Effector memory CD8-positive, alpha-beta T cell (primary cell): ENCODE measurements at regions not wholly inside any gene's neighbourhood (a gene's known extent, or its start where the extent isn't known, plus 50 kb on each side); places are given as distances from the start of the nearest gene placed in this dataset.
"Not testable (repeated sequence)": the region's sequence is repeated elsewhere in the genome, so short reads cannot be mapped to it uniquely, and the experiment has no call there.

ENCODE experiments used
- ATAC-seq: fragments of 150-1000 bp; cut with Tn5 transposase; replicated peaks from 2 replicates; pipeline ENCODE4 v1.10.0; 2021; ENCODE audit warnings: mild to moderate bottlenecking, moderate library complexity
- DNase-seq, 3 experiments: peaks; one replicate each; pipeline ENCODE4 v3.0.0; 2021
- H3K27ac Mint-ChIP-seq, 2 donors: one replicate each; pipeline ENCODE4 v1.8.0; 2022; ENCODE audit warnings: mild to moderate bottlenecking in 2 of 2, mixed read lengths in 2 of 2, moderate library complexity in 2 of 2
- H3K27me3 Mint-ChIP-seq, 2 donors: one replicate each; pipeline ENCODE4 v1.8.0; 2022; ENCODE audit warnings: mixed read lengths in 2 of 2
- H3K36me3 Mint-ChIP-seq: one replicate; pipeline ENCODE4 v1.8.0; 2022; ENCODE audit warnings: mild to moderate bottlenecking, moderate library complexity, mixed read lengths; ENCODE audit not compliant: insufficient read depth
- H3K4me1 Mint-ChIP-seq, 2 donors: one replicate each; pipeline ENCODE4 v1.8.0; 2022; ENCODE audit warnings: low read depth in 2 of 2, mixed read lengths in 2 of 2
- H3K4me3 Mint-ChIP-seq, 2 donors: one replicate each; pipeline ENCODE4 v1.8.0; 2022; ENCODE audit warnings: mild to moderate bottlenecking in 2 of 2, mixed read lengths in 2 of 2, moderate library complexity in 2 of 2
- H3K9me3 Mint-ChIP-seq, 2 donors: one replicate each; pipeline ENCODE4 v1.8.0; 2022; ENCODE audit warnings: mixed read lengths in 2 of 2

DNA sequence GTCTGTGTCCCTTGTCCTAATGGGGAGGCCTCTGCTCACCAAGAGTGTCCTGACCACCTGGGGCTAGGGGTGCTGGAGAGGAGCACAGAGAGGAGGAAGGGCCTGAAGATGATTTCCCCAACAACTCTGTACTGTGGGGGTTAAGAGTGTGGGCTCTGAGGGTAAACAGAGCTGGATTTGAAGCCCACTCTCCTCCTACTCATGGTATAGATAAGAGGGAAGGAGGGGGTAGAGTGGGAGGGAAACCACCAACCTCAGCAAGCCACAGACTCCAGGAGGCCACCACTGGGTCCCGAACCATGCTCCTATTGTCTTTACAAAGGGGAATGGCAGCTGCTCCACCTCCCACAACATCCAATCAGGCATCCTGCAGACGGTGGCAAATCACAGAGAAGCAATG is 103.6 kb upstream of the RNU6-1 start:
- ATAC-seq (no peak), DNase-seq (no peak)
- Mint-ChIP-seq H3K27ac (no peak overlapping the region), H3K4me3 (no peak overlapping the region), H3K9me3 (no peaks in the 10 kb centered on the region), H3K27me3 (peaks cover 0 to 12% of the 10 kb centered on the region in 2 donors), H3K4me1 (peaks cover 4 to 11% of the 10 kb centered on the region in 2 donors), H3K36me3 (no peaks in the 10 kb centered on the region)

DNA sequence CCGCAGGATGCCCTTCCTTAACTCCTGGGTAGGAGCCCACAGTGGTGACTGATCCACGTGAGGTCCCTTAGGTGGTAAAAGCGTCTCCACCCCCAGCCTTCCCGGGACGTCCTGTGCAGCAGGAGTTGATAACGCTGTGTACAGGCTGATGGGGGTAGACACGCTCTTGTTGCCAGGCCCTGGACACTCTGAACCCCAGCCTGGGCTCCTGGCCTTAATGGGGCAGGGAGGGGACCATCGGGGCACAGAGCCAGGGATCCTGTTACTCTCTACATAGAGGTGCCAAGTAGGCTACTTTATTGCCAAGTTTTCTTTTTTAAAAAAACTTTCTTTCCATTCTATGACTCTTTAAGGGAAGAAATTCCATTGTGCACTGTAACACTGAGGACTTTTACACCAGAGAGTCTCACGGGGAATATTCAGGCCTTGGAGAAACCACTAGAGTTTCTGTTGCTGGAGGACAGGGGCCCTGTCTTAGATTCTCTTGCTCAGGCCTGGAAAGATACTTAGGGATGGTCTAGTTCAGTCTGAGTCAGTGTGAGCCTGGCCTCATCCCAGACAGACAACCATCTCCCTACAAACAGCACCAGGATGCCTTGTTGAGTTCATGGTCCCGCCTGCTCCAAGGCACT is 104.3 kb upstream of the RNU6-1 start:
- H3K27ac Mint-ChIP-seq, result no peak overlapping the region
- DNase-seq (no peak), ATAC-seq (no peak)
- H3K27me3 Mint-ChIP-seq, result peaks cover 0 to 12% of the 10 kb centered on the region in 2 donors
- no peak overlapping the region for H3K4me3 Mint-ChIP-seq
- no peaks in the 10 kb centered on the region for H3K9me3 Mint-ChIP-seq
- no peaks in the 10 kb centered on the region for H3K36me3 Mint-ChIP-seq
- peaks cover 4 to 11% of the 10 kb centered on the region in 2 donors for H3K4me1 Mint-ChIP-seq

DNA sequence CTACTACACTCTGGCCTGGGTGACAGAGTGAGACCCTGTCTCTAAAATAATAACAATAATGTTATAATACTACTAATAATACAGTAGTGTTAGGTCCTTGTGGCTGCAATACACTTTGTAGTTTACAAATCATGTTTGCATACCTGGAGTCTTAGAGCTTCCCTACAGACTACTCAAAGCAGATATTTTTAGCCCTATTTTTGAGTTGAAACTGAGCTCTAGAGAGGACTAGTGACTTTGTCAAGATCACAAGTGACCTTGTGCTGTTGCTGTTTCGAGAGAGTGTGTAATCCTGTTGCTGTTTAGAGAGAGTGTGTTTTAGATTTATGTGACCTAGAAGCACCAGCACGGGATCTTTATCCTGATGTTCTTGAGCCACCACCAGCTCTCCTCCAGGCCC is 105.3 kb upstream of the RNU6-1 start:
- H3K9me3 Mint-ChIP-seq, result no peaks in the 10 kb centered on the region
- no peak overlapping the region for H3K4me3 Mint-ChIP-seq
- peaks cover 4 to 11% of the 10 kb centered on the region in 2 donors for H3K4me1 Mint-ChIP-seq
- no peak for ATAC-seq
- H3K36me3 Mint-ChIP-seq, result no peaks in the 10 kb centered on the region
- H3K27me3 Mint-ChIP-seq, result peaks cover 0 to 12% of the 10 kb centered on the region in 2 donors
- DNase-seq, result no peak
- peak overlapping the region in 1 of 2 donors; percentile 6 for H3K27ac Mint-ChIP-seq

DNA sequence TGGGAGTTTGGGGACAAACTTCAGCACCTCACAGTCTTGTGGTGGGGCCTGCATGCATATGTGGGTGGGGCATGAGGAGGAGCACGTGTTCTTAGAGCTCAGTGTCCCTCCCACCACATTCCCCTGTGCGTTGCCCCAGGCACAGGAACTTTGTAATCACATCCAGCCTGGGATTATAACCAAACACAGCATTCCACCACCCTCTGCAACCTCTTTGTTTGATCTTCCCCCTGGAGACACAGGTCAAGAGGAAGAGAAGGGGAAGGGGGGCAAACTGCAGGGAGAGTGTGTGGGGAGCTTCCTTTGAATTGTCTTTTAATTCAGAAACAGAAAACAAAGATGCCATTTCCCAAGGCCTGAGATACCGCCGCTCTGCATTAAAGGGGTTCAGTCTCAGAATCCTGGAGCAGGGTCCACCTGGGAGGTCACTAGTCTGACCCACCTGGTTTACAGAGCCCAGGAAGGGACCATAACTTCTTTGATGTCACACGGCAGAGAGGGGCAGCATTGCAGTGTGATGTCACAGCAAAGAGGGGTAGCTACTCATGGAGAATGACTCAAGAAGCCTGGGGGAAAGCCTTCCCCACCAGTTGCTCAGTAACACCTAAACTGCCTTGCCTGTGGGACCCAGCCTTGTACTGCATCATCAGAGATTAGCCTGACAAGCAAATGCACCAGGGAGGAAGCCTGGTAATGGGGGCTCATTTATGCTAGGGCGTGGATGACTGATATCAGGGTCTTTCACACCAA is 106.3 kb upstream of the RNU6-1 start:
- no peaks in the 10 kb centered on the region for H3K9me3 Mint-ChIP-seq
- DNase-seq, result no peak
- no peak overlapping the region for H3K4me3 Mint-ChIP-seq
- peaks cover 4 to 11% of the 10 kb centered on the region in 2 donors for H3K4me1 Mint-ChIP-seq
- no peaks in the 10 kb centered on the region for H3K36me3 Mint-ChIP-seq
- peak overlapping the region in 1 of 2 donors; percentile 17 for H3K27ac Mint-ChIP-seq
- peaks cover 0 to 12% of the 10 kb centered on the region in 2 donors for H3K27me3 Mint-ChIP-seq
- ATAC-seq, result no peak

DNA sequence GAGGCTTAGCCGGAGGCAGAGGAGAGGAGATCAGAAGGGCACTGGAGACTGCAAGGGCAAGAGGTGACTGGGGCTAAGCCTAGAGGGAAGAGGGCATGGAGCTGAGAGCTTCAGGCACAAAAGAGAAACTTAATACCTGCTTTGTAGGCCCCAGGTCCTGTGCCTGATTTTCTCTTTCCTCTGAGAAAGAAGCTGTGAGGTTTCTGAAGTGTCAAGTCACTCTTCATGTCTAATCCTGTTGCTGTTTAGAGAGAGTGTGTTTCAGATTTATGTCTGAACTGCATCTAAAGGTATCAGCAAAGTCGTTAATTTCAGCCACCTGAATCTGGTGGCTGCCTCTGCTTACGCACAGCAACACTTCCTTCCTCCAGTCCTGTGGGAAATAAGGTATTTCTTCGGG is 106.9 kb upstream of the RNU6-1 start:
- no peaks in the 10 kb centered on the region for H3K9me3 Mint-ChIP-seq
- peaks cover 4 to 11% of the 10 kb centered on the region in 2 donors for H3K4me1 Mint-ChIP-seq
- peak overlapping the region in 1 of 2 donors; percentile 17 for H3K27ac Mint-ChIP-seq
- H3K27me3 Mint-ChIP-seq, result peaks cover 3 to 12% of the 10 kb centered on the region in 2 donors
- no peaks in the 10 kb centered on the region for H3K36me3 Mint-ChIP-seq
- DNase-seq, result no peak
- H3K4me3 Mint-ChIP-seq, result no peak overlapping the region
- no peak for ATAC-seq

DNA sequence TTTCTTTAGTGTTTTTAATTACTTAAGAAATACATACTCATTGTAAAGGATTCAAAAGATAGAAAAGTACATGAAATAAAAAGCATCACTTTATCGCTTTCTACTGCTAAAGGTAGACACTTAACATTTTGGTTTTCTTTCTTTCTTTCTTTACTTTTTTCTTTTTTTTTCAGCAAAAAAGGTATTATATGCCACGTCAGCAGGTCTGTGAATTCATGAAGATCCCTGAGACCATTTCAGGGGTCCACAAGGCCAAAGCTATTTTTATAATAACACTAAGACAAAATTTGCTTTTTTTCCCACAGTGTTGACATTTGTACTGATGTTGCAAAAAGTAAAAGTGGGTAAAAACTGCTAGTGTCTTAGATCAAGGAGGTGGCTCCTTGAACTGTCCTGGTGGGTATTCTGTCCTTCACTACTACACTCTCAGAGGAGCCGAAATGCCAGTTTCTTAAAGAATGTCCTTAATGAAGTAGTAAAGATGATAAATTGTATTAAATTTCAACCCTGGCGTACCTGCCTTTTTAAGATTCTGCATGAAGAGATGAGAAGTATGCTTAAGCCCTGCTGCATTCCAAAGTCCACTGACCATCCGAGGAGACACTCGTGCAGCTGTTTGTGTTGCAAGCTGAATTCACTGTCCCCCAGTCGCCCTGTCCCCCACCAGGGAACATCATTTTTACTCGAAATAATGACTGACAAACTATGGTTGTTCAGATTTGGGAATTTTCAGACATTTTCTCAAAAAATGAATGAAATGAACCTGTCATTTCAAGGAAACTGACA is 106.7 kb upstream of the PIAS1 start:
- no peak overlapping the region for H3K4me3 Mint-ChIP-seq
- ATAC-seq (no peak), DNase-seq (no peak)
- H3K9me3 Mint-ChIP-seq, result no peaks in the 10 kb centered on the region
- H3K4me1 Mint-ChIP-seq, result peaks cover 4 to 11% of the 10 kb centered on the region in 2 donors
- H3K27me3 Mint-ChIP-seq, result peaks cover 6 to 14% of the 10 kb centered on the region in 2 donors
- H3K27ac Mint-ChIP-seq, result no peak overlapping the region
- H3K36me3 Mint-ChIP-seq, result no peaks in the 10 kb centered on the region

DNA sequence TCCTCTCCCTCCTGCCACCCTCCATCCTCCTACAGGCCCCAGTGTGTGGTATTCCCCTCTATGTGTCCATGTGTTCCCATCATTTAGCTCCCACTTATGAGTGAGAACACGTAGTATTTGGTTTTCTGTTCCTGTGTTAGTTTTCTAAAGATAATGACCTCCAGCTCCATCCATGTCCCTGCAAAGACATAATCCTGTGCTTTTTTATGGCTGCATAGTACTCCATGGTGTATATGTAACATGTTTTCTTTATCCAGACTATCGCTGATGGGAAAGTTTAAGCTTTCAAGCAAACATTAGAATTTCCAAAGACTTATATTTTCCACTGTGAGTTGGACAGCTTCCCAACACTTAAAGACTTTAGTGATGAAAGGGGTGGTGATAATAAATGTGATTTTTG is 105.9 kb upstream of the PIAS1 start:
- Mint-ChIP-seq H3K36me3 (no peaks in the 10 kb centered on the region), H3K27me3 (peaks cover 6 to 19% of the 10 kb centered on the region in 2 donors), H3K4me3 (no peak overlapping the region), H3K9me3 (no peaks in the 10 kb centered on the region), H3K4me1 (peaks cover 4 to 11% of the 10 kb centered on the region in 2 donors), H3K27ac (no peak overlapping the region)
- DNase-seq, result no peak
- no peak for ATAC-seq

DNA sequence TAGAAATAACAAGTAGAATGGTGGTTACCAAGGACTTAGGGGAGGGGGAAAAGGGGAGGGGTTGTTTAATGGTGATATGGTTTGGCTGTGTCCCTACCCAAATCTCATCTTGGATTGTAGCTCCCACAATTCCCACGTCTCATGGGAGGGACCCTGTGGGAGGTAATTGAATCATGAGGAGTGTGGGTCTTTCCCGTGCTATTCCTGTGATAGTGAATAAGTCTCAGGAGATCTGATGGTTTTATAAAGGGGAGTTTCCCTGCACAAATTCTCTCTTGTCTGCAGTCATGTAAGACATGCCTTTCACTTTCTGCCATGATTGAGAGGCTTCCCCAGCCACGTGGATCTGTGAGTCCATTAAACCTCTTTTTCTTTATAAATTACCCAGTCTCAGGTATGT is 102.9 kb upstream of the PIAS1 start:
- H3K9me3 Mint-ChIP-seq, H3K27ac Mint-ChIP-seq, DNase-seq, H3K4me1 Mint-ChIP-seq, H3K36me3 Mint-ChIP-seq, ATAC-seq, H3K4me3 Mint-ChIP-seq: not testable (repeated sequence)
- peaks cover 6 to 19% of the 10 kb centered on the region in 2 donors for H3K27me3 Mint-ChIP-seq

DNA sequence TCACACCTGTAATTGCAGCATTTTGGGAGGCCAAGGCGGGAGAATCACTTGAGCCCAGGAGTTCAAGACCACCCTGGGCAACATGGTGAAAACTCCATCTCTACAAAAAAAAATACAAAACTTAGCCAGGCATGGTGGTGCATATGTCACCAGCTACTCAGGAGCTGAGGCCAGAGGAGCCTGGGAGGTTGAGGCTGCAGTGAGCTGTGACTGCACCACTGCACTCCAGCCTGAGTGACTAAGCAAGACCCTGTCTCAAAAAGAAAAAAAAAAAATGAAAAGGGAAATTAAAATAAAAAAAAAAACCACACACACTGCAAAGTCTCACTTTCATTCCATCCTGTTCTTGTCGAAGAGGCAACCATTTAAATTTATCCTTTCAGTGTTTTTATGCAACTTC is 100.8 kb upstream of the PIAS1 start:
- no peaks in the 10 kb centered on the region for H3K36me3 Mint-ChIP-seq
- H3K4me3 Mint-ChIP-seq, result no peak overlapping the region
- no peak for DNase-seq
- no peak for ATAC-seq
- no peaks in the 10 kb centered on the region for H3K9me3 Mint-ChIP-seq
- H3K27me3 Mint-ChIP-seq, result peaks cover 7 to 21% of the 10 kb centered on the region in 2 donors
- H3K27ac Mint-ChIP-seq, result no peak overlapping the region
- H3K4me1 Mint-ChIP-seq, result no peaks in the 10 kb centered on the region

DNA sequence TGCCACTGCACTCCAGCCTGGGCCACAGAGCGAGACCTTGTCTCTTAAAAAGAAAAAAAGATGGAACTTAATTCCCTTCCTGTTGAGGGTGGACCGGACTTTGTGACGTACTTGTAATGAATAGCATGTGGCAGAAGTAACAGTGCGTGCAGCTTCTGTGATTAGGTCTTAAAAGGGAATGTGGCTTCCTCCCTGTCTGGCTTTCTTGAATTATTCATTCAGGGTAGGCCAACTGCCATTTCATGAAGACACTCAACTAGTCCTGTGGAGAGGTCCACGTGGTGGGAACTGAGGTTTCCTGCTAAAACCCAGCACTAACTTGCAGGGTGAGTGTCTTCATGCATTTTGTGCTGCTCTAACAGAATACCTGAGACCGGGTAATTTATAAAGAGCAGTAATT is 98.9 kb upstream of the PIAS1 start:
- ATAC-seq (no peak), DNase-seq (no peak)
- Mint-ChIP-seq H3K27me3 (peaks cover 11 to 38% of the 10 kb centered on the region in 2 donors), H3K9me3 (no peaks in the 10 kb centered on the region), H3K27ac (no peak overlapping the region), H3K4me3 (no peak overlapping the region), H3K36me3 (no peaks in the 10 kb centered on the region), H3K4me1 (no peaks in the 10 kb centered on the region)

DNA sequence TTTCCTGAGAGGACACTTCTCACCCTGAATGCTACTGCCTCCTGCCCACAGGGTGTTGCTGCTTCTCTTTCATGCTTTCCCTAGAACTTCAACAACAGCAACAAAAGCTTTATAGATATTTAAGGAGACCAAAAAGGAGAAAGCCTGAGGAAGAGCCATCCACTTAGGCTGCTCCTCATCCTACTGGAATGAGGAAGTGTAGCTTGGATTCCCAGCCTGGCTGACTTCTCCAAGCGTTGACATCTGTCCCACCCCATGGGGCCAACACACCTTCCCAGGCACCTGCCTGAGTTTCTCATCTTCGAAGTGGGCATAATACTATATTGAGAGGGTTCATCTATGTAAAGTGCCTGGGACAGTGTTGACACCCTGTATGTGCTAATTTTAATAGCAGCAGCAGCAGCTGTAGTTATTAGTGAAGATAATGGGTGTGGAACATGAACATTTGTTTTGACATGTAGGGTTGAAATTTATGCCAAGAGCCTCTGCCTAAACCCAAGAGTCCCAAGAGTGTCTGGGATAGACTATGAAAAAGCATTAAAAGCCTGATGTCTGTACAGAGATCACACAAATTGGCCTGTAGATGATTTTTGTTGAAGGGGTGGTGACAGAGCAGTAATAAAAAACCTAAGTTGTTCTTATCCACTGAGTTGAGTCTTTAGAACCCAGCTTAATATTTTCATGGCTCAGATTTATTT is 96.5 kb upstream of the PIAS1 start:
- Mint-ChIP-seq H3K27me3 (peaks cover 11 to 35% of the 10 kb centered on the region in 2 donors), H3K27ac (no peak overlapping the region), H3K4me3 (no peak overlapping the region), H3K4me1 (peaks cover 0 to 2% of the 10 kb centered on the region in 2 donors), H3K36me3 (no peaks in the 10 kb centered on the region), H3K9me3 (no peaks in the 10 kb centered on the region)
- ATAC-seq (no peak), DNase-seq (no peak)

DNA sequence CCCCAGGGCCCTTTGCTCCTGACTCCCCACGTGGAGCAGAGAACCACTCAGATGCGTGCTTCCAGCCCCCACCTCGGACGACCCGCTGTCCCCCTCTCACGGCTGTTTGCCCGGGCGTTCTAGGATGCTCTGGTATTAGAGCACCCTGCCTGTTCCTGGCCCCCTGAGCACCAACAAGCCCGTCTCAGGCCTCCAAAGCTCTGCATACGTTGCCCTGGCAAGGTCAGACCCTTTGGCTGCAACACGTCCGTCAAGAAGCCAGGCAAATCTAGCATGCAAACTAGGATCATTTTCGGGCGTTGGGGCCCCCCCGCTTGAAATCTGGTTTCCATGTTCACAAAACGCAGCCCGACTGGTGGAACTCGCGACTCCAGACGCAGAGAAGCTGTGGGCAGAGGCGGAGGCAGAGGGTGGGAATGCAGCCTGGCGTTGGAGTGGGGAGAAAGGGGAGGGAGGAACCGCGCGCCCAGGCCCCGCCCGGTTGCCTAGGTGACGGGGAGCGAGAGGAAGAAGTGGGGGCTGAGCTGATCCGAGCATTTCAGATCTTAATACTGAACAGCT is 86.2 kb upstream of the PIAS1 start:
- no peak overlapping the region for H3K4me3 Mint-ChIP-seq
- peaks cover 0 to 4% of the 10 kb centered on the region in 2 donors for H3K4me1 Mint-ChIP-seq
- H3K27ac Mint-ChIP-seq, result no peak overlapping the region
- H3K36me3 Mint-ChIP-seq, result no peaks in the 10 kb centered on the region
- no peak for ATAC-seq
- no peak for DNase-seq
- peaks cover 54 to 55% of the 10 kb centered on the region in 2 donors for H3K27me3 Mint-ChIP-seq
- H3K9me3 Mint-ChIP-seq, result no peaks in the 10 kb centered on the region

DNA sequence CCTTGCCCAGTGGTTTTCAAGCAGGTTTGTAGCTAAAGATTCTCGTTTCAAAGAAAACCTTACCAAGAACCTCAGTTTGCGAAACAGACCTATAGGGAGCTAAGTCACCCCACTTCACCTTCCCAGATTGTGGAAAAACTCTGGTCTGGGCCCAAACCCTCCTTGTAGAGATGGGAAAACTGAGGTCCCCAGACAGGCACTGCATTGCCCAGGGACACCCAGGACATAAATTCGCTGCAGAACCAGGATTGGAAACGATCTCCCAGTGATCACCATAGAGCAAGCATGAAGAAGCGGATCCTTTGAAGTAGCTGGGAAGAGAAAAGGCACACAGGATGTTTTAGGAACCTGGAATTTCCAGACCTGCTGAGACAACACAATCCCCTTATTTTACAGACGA is 85.6 kb upstream of the PIAS1 start:
- no peak overlapping the region for H3K4me3 Mint-ChIP-seq
- peaks cover 53 to 55% of the 10 kb centered on the region in 2 donors for H3K27me3 Mint-ChIP-seq

More for the DNA sequence above, 85.6 kb upstream of the PIAS1 start:
- ATAC-seq (no peak), DNase-seq (no peak)
- H3K36me3 Mint-ChIP-seq, result no peaks in the 10 kb centered on the region
- no peaks in the 10 kb centered on the region for H3K9me3 Mint-ChIP-seq
- H3K4me1 Mint-ChIP-seq, result peaks cover 0 to 4% of the 10 kb centered on the region in 2 donors
- no peak overlapping the region for H3K27ac Mint-ChIP-seq
